MCF 10A (cell line): ENCODE measurements at regions not wholly inside any gene's neighbourhood (a gene's known extent, or its start where the extent isn't known, plus 50 kb on each side); places are given as distances from the start of the nearest gene placed in this dataset.

ENCODE experiments used
- BruUV-seq: library from RNA; stranded (reverse); fragments of 400-500 nt; replicated peaks from 2 replicates; lab custom pipeline; 2021; lab: Mats Ljungman, UMichigan
- CTCF ChIA-PET: fragments of 300-600 bp; sonication (Branson Sonifier 250); formaldehyde crosslinking; extraction: SDS; loops from one replicate; lab custom pipeline; 2021; ENCODE audit warnings: antibody characterized with exemption, inconsistent platforms; lab: Yijun Ruan, JAX
- POLR2A ChIA-PET: fragments of 300-600, 350-650 bp; sonication (Branson Sonifier 250); formaldehyde crosslinking; extraction: SDS; loops from one replicate; lab custom pipeline; 2020; ENCODE audit warnings: antibody characterized with exemption, inconsistent platforms; lab: Yijun Ruan, JAX
- DNase-seq: peaks from one replicate; pipeline ENCODE4 v3.0.0-alpha.2; 2018; ENCODE audit not compliant: unreplicated experiment
- H3K27ac Mint-ChIP-seq: one replicate; pipeline ENCODE4 v1.8.0; 2022; ENCODE audit warnings: mild to moderate bottlenecking, low read depth, mixed read lengths; ENCODE audit not compliant: unreplicated experiment
- H3K27me3 Mint-ChIP-seq: one replicate; pipeline ENCODE4 v1.8.0; 2022; ENCODE audit warnings: mixed read lengths; ENCODE audit not compliant: insufficient read depth, unreplicated experiment
- H3K36me3 Mint-ChIP-seq: one replicate; pipeline ENCODE4 v1.8.0; 2022; ENCODE audit warnings: mild to moderate bottlenecking, moderate library complexity, mixed read lengths; ENCODE audit not compliant: insufficient read depth, unreplicated experiment
- H3K4me1 Mint-ChIP-seq: one replicate; pipeline ENCODE4 v1.8.0; 2022; ENCODE audit warnings: mixed read lengths; ENCODE audit not compliant: insufficient read depth, unreplicated experiment
- H3K4me3 Mint-ChIP-seq: one replicate; pipeline ENCODE4 v1.8.0; 2022; ENCODE audit warnings: mild to moderate bottlenecking, moderate library complexity, mixed read lengths; ENCODE audit not compliant: unreplicated experiment
- H3K9me3 Mint-ChIP-seq: one replicate; pipeline ENCODE4 v1.8.0; 2022; ENCODE audit warnings: mixed read lengths; ENCODE audit not compliant: unreplicated experiment
- CTCF ChIP-seq: fragments of 200-600 bp; IDR thresholded peaks from one replicate; pipeline ENCODE4 v1.8.0; 2022; ENCODE audit warnings: antibody characterized with exemption, mild to moderate bottlenecking; ENCODE audit not compliant: unreplicated experiment
- intact Hi-C: fragments of 100-400 bp; cut with micrococcal nuclease; formaldehyde crosslinking; loops from 2 replicates; pipeline ENCODE4 v1.14.1; 2022

GRCh38 chr2:136502660-136503059 is 262.7 kb upstream of the THSD7B start:
- Mint-ChIP-seq H3K9me3 (no peaks in the 10 kb centered on the region), H3K36me3 (no peaks in the 10 kb centered on the region), H3K27me3 (peaks cover 1% of the 10 kb centered on the region), H3K27ac (no peak overlapping the region), H3K4me3 (no peak overlapping the region), H3K4me1 (no peaks in the 10 kb centered on the region)
- intact Hi-C loops, result no loop called here
- BruUV-seq, result no TSS peak
- ChIA-PET CTCF (interaction anchor here (0.6 kb wide), 1 partner anchor 707 kb away, joined by 7 read pairs; no protein-coding TSS in a partner anchor), POLR2A (no interaction called here)
- DNase-seq, result no peak
- no peak for TF ChIP-seq CTCF

GRCh38 chr2:136497709-136498108 is 267.6 kb upstream of the THSD7B start:
- BruUV-seq, result no TSS peak
- no peaks in the 10 kb centered on the region for H3K27me3 Mint-ChIP-seq
- TF ChIP-seq CTCF, result no peak

GRCh38 chr2:136496966-136497365 is 268.4 kb upstream of the THSD7B start:
- no peaks in the 10 kb centered on the region for H3K36me3 Mint-ChIP-seq
- H3K27ac Mint-ChIP-seq, result no peak overlapping the region
- no peak for DNase-seq
- no peak for TF ChIP-seq CTCF
- H3K4me3 Mint-ChIP-seq, result no peak overlapping the region
- BruUV-seq, result no TSS peak
- H3K4me1 Mint-ChIP-seq, result no peaks in the 10 kb centered on the region
- ChIA-PET POLR2A (no interaction called here), CTCF (interaction anchor here (0.6 to 1.1 kb wide), 4 partner anchors 17 to 594 kb away, joined by 3 to 5 read pairs (median 3); no protein-coding TSS in a partner anchor)
- H3K27me3 Mint-ChIP-seq, result no peaks in the 10 kb centered on the region
- intact Hi-C loops, result no loop called here
- H3K9me3 Mint-ChIP-seq, result no peaks in the 10 kb centered on the region

More at GRCh38 chr2:136497709-136498108, 267.6 kb upstream of the THSD7B start:
- ChIA-PET POLR2A (no interaction called here), CTCF (interaction anchor here (0.7 kb wide), 1 partner anchor 29 kb away, joined by 3 read pairs; no protein-coding TSS in a partner anchor)
- H3K27ac Mint-ChIP-seq, result no peak overlapping the region
- peak; percentile 7 for DNase-seq
- H3K9me3 Mint-ChIP-seq, result no peaks in the 10 kb centered on the region
- no peak overlapping the region for H3K4me3 Mint-ChIP-seq
- H3K4me1 Mint-ChIP-seq, result no peaks in the 10 kb centered on the region
- intact Hi-C loops, result no loop called here
- H3K36me3 Mint-ChIP-seq, result no peaks in the 10 kb centered on the region

GRCh38 chr2:136495636-136496035 is 269.7 kb upstream of the THSD7B start:
- ChIA-PET CTCF (no interaction called here), POLR2A (no interaction called here)
- TF ChIP-seq CTCF, result no peak
- intact Hi-C loops, result no loop called here
- no peak for DNase-seq
- no peaks in the 10 kb centered on the region for H3K27me3 Mint-ChIP-seq
- no peak overlapping the region for H3K4me3 Mint-ChIP-seq
- H3K4me1 Mint-ChIP-seq, result no peaks in the 10 kb centered on the region
- H3K36me3 Mint-ChIP-seq, result no peaks in the 10 kb centered on the region
- BruUV-seq, result no TSS peak
- H3K9me3 Mint-ChIP-seq, result no peaks in the 10 kb centered on the region
- no peak overlapping the region for H3K27ac Mint-ChIP-seq
